IMR-90 (cell line): ENCODE measurements at regions not wholly inside any gene's neighbourhood (a gene's known extent, or its start where the extent isn't known, plus 50 kb on each side); places are given as distances from the start of the nearest gene placed in this dataset.

Source experiments
- ATAC-seq: fragments of 200-7000 bp; cut with Tn5 transposase; 2 replicates; pipeline ENCODE4 v1.9.1; 2020; ENCODE audit warnings: low read depth, mild to moderate bottlenecking, moderate library complexity
- BruUV-seq: library from RNA; stranded (reverse); fragments of 400-500 nt; replicated peaks from 2 replicates; lab custom pipeline; 2021; lab: Mats Ljungman, UMichigan
- CTCF ChIA-PET: fragments of 300-600 bp; formaldehyde crosslinking; extraction: SDS; loops from one replicate; lab custom pipeline; 2021; ENCODE audit warnings: antibody characterized with exemption; lab: Yijun Ruan, JAX
- POLR2A ChIA-PET: fragments of 300-600 bp; sonication (Branson Sonifier 250); formaldehyde crosslinking; loops from one replicate; lab custom pipeline; 2022; ENCODE audit warnings: antibody characterized with exemption; ENCODE audit not compliant: unreplicated experiment; lab: Charles Lee
- DNase-seq: peaks from one replicate; pipeline ENCODE4 v3.0.0; 2013
- H2AFZ ChIP-seq: replicated peaks from 2 replicates; pipeline ENCODE3; 2013; ENCODE audit warnings: low read length, mild to moderate bottlenecking; ENCODE audit not compliant: poor library complexity
- H2AK5ac ChIP-seq: 2 replicates; pipeline ENCODE4 v1.6.1; 2013; ENCODE audit warnings: low read depth, low read length, inconsistent platforms
- H2AK9ac ChIP-seq: replicated peaks from 2 replicates; pipeline ENCODE3; 2013; ENCODE audit warnings: mild to moderate bottlenecking, low read depth, low read length, moderate library complexity; ENCODE audit not compliant: poor library complexity
- H2BK120ac ChIP-seq: 2 replicates; pipeline ENCODE4 v1.6.1; 2013; ENCODE audit warnings: low read depth, low read length, inconsistent platforms
- H2BK15ac ChIP-seq: 3 replicates; pipeline ENCODE4 v1.6.1; 2013; ENCODE audit warnings: low read depth, low read length, inconsistent platforms
- H2BK20ac ChIP-seq: 2 replicates; pipeline ENCODE4 v1.6.1; 2013; ENCODE audit warnings: low read depth, mild to moderate bottlenecking, inconsistent platforms, low read length, moderate library complexity
- H2BK5ac ChIP-seq: 2 replicates; pipeline ENCODE4 v1.6.1; 2013; ENCODE audit warnings: mild to moderate bottlenecking, low read depth, low read length, inconsistent platforms; ENCODE audit not compliant: poor library complexity, severe bottlenecking
- H3K14ac ChIP-seq: replicated peaks from 2 replicates; pipeline ENCODE4 v1.6.1; 2013; ENCODE audit warnings: low read depth, low read length, inconsistent platforms
- H3K18ac ChIP-seq: 2 replicates; pipeline ENCODE4 v1.6.1; 2013; ENCODE audit warnings: low read depth, low read length, control low read depth
- H3K23ac ChIP-seq: 2 replicates; pipeline ENCODE4 v1.6.1; 2013; ENCODE audit warnings: low read depth, low read length, inconsistent platforms
- H3K27ac ChIP-seq: 2 replicates; pipeline ENCODE4 v1.5.1; 2013; ENCODE audit warnings: mild to moderate bottlenecking, control low read depth, low read length; ENCODE audit not compliant: insufficient read depth
- H3K27me3 ChIP-seq: 2 replicates; pipeline ENCODE4 v1.6.1; 2013; ENCODE audit warnings: low read length; ENCODE audit not compliant: control insufficient read depth, insufficient read depth
- H3K36me3 ChIP-seq: 2 replicates; pipeline ENCODE4 v1.6.1; 2013; ENCODE audit warnings: low read length, mixed read lengths; ENCODE audit not compliant: control insufficient read depth, insufficient read depth
- H3K4ac ChIP-seq: 2 replicates; pipeline ENCODE4 v1.6.1; 2013; ENCODE audit warnings: low read depth, low read length, inconsistent platforms
- H3K4me1 ChIP-seq: 2 replicates; pipeline ENCODE4 v1.6.1; 2013; ENCODE audit warnings: low read length, mixed read lengths; ENCODE audit not compliant: control insufficient read depth, insufficient read depth
- H3K4me2 ChIP-seq: 2 replicates; pipeline ENCODE4 v1.6.1; 2013; ENCODE audit warnings: low read depth, mild to moderate bottlenecking, control low read depth, low read length, moderate library complexity
- H3K4me3 ChIP-seq: 2 replicates; pipeline ENCODE4 v1.5.1; 2013; ENCODE audit warnings: low read depth, mild to moderate bottlenecking, control low read depth, low read length, moderate library complexity; ENCODE audit not compliant: insufficient read depth
- H3K56ac ChIP-seq: 2 replicates; pipeline ENCODE4 v1.6.1; 2013; ENCODE audit warnings: low read length, inconsistent platforms; ENCODE audit not compliant: insufficient read depth; ENCODE audit errors: extremely low read depth
- H3K79me1 ChIP-seq, 2 experiments: 2 replicates each; pipeline ENCODE4 v1.6.1; 2013; ENCODE audit warnings: low read length in 2 of 2, inconsistent platforms in 1 of 2, low read depth in 1 of 2
- H3K9ac ChIP-seq: 2 replicates; pipeline ENCODE4 v1.6.1; 2013; ENCODE audit warnings: low read depth, low read length, control low read depth
- H3K9me1 ChIP-seq: 2 replicates; pipeline ENCODE4 v1.6.1; 2013; ENCODE audit warnings: low read length, inconsistent platforms; ENCODE audit not compliant: insufficient read depth
- H3K9me3 ChIP-seq: 2 replicates; pipeline ENCODE4 v1.6.1; 2013; ENCODE audit warnings: low read length; ENCODE audit not compliant: control insufficient read depth, insufficient read depth
- H4K20me1 ChIP-seq: 2 replicates; pipeline ENCODE4 v1.6.1; 2013; ENCODE audit warnings: low read length, inconsistent platforms; ENCODE audit not compliant: insufficient read depth
- H4K5ac ChIP-seq: 2 replicates; pipeline ENCODE4 v1.6.1; 2013; ENCODE audit warnings: mild to moderate bottlenecking, low read depth, low read length, control low read depth
- H4K8ac ChIP-seq, 2 experiments: 2 replicates each; pipeline ENCODE4 v1.6.1; 2013; ENCODE audit warnings: low read depth in 2 of 2, low read length in 2 of 2, control low read depth in 1 of 2, inconsistent platforms in 1 of 2
- H4K91ac ChIP-seq: 2 replicates; pipeline ENCODE4 v1.6.1; 2013; ENCODE audit warnings: low read depth, low read length, inconsistent platforms; ENCODE audit not compliant: insufficient read depth
- CEBPB ChIP-seq: IDR thresholded peaks from 2 replicates; pipeline ENCODE4 v1.6.1; 2012; ENCODE audit warnings: low read depth, low read length, improper control_type of control experiment
- CTCF ChIP-seq: conservative IDR thresholded peaks from 2 replicates; pipeline ENCODE4 v1.5.1; 2012; ENCODE audit warnings: mild to moderate bottlenecking, low read depth, low read length, improper control_type of control experiment
- FOS ChIP-seq: fragments of 150-350 bp; IDR thresholded peaks from 2 replicates; pipeline ENCODE4 v1.6.1; 2016; ENCODE audit warnings: low read depth, low read length
- NFE2L2 ChIP-seq: fragments of 150-350 bp; IDR thresholded peaks from 2 replicates; pipeline ENCODE4 v1.6.1; 2016; ENCODE audit warnings: low read depth, mild to moderate bottlenecking, low read length
- RFX5 ChIP-seq: IDR thresholded peaks from 2 replicates; pipeline ENCODE4 v1.8.0; 2012; ENCODE audit warnings: low read depth, mild to moderate bottlenecking, low read length, moderate library complexity
- WGBS, 2 experiments: methylation state at CpG; one replicate each; pipeline versions ENCODE4 v1.1.5 to v1.1.7; 2013; ENCODE audit warnings: missing lambda C conversion rate in 2 of 2; ENCODE audit not compliant: insufficient read length in 1 of 2; ENCODE audit errors: extremely low coverage in 2 of 2; 5-methylcytosine and 5-hydroxymethylcytosine counted together
- dilution Hi-C: fragments of 300-500 bp; cut with HindIII; formaldehyde crosslinking; loops from one replicate; pipeline ENCODE4 v1.14.3; 2018; ENCODE audit warnings: low sequenced_read_pairs; ENCODE audit not compliant: unreplicated experiment
- in situ Hi-C: fragments of 300-500 bp; cut with MboI; formaldehyde crosslinking; loops from 3 replicates; pipeline ENCODE4 v1.14.3; 2019; ENCODE audit warnings: low sequenced_read_pairs, inconsistent platforms, mixed read lengths
- intact Hi-C: fragments of 100-400 bp; cut with micrococcal nuclease; formaldehyde crosslinking; loops from 2 replicates; pipeline ENCODE4 v1.10.0; 2022

DNA sequence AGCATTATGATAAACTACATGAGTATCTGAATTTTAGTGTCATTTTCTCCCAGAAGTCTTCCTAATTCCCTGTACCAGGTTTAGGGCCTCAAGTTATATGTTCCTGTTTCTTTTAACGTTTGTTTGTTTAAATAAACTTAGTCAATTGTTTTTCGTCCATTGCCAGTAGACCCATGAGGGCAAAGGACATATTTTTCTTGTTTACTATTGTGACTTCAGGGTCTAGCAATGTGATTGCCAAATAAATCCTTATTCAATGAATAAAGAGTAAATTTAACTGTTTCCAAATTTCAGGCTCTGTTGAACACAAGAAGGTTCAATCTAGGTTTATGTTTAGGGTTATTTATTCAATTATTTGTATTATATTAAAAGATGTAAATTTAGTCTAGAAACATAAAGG lies 391.6 kb upstream of the MGAT4C start:
- no peak for ATAC-seq
- no peaks in the 10 kb centered on the region for H4K20me1 ChIP-seq
- no peak overlapping the region for H3K23ac ChIP-seq
- H4K5ac ChIP-seq: no peak overlapping the region
- no peak for DNase-seq
- no peak overlapping the region for H2BK15ac ChIP-seq
- ChIA-PET CTCF (no interaction called here), POLR2A (no interaction called here)
- H3K56ac ChIP-seq: no peak overlapping the region
- no peak overlapping the region for H2AK5ac ChIP-seq
- H4K91ac ChIP-seq: no peak overlapping the region
- no peak overlapping the region for H4K8ac ChIP-seq
- no peaks in the 10 kb centered on the region for H3K36me3 ChIP-seq
- intact Hi-C loops (no loop called here), in situ Hi-C loops (no loop called here), dilution Hi-C loops (no loop called here)
- H3K9me3 ChIP-seq: no peaks in the 10 kb centered on the region
- no peaks in the 10 kb centered on the region for H3K79me1 ChIP-seq
- no CpG with 5 or more reads among the region's 2 CpGs for WGBS, 2 experiments
- H3K4me3 ChIP-seq: no peak overlapping the region
- H3K4me1 ChIP-seq: no peaks in the 10 kb centered on the region
- no peak overlapping the region for H3K27ac ChIP-seq
- BruUV-seq: no TSS peak
- no peak for TF ChIP-seq CTCF
- no peak for TF ChIP-seq NFE2L2
- no peak for TF ChIP-seq CEBPB
- no peak for TF ChIP-seq RFX5
- TF ChIP-seq FOS: no peak
- no peak overlapping the region for H3K18ac ChIP-seq
- H2BK5ac ChIP-seq: no peak overlapping the region
- H2AK9ac ChIP-seq: no peak overlapping the region
- no peak overlapping the region for H2AFZ ChIP-seq
- H3K27me3 ChIP-seq: no peaks in the 10 kb centered on the region
- H3K4ac ChIP-seq: no peak overlapping the region
- no peak overlapping the region for H3K4me2 ChIP-seq
- H2BK20ac ChIP-seq: no peak overlapping the region
- no peak overlapping the region for H3K9ac ChIP-seq
- no peak overlapping the region for H3K14ac ChIP-seq
- no peak overlapping the region for H2BK120ac ChIP-seq
- H3K9me1 ChIP-seq: no peaks in the 10 kb centered on the region
